ENCODE measurements at regions not wholly inside any gene's neighbourhood (a gene's known extent, or its start where the extent isn't known, plus 50 kb on each side); places are given as distances from the start of the nearest gene placed in this dataset.

DNA sequence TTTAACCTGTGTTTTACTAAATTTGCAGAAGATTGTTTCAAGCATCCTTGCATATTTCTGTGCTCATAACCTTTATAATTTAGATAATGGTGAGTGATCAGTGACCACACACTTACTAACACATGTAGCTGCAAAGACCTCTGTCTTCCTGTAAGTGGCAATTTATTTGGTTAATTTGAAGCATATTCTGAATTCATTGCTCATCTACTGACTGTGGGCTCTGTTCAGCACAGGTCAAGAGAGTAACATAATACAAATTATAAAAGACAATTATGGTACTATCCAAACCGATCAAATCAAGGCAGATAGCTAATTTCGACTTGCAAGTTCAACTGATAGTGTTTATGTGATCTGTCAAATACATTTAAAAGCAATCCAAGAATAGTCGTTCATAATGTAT, 223.9 kb upstream of the FAM98A start:
- Mint-ChIP-seq H3K4me1 (no peaks in the 10 kb centered on the region), H3K36me3 (ENCODE audit: low read depth) (no peaks in the 10 kb centered on the region), H3K9me3 (no peaks in the 10 kb centered on the region), H3K4me3 (no peak overlapping the region), H3K27ac (no peak overlapping the region), H3K27me3 (ENCODE audit: low read depth) (no peaks in the 10 kb centered on the region)
- TF ChIP-seq, protein P1, sequence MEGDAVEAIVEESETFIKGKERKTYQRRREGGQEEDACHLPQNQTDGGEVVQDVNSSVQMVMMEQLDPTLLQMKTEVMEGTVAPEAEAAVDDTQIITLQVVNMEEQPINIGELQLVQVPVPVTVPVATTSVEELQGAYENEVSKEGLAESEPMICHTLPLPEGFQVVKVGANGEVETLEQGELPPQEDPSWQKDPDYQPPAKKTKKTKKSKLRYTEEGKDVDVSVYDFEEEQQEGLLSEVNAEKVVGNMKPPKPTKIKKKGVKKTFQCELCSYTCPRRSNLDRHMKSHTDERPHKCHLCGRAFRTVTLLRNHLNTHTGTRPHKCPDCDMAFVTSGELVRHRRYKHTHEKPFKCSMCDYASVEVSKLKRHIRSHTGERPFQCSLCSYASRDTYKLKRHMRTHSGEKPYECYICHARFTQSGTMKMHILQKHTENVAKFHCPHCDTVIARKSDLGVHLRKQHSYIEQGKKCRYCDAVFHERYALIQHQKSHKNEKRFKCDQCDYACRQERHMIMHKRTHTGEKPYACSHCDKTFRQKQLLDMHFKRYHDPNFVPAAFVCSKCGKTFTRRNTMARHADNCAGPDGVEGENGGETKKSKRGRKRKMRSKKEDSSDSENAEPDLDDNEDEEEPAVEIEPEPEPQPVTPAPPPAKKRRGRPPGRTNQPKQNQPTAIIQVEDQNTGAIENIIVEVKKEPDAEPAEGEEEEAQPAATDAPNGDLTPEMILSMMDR (IDR thresholded peaks at IDR 0.05; ENCODE audit: unreplicated experiment in 3 of 3), result no peak

DNA sequence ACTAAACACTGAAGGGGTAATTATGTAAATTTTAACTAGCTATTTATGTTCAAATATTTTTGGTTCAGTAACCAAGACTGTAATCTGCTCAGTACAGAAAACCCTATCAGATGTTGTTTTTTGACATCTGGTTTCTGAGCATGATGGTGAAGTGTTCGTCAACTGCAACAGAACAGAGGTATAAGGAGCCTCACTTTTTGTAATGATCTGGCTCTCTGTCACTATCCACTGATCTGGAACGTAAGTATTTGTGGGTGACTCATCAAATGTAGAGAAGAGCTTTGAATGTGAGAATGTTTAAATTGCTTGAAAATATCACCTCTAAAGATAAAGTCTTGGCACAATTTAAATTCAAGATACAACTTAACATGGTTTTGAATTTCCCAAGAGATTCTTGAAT, 213.6 kb upstream of the FAM98A start:
- TF ChIP-seq, protein P1 (IDR thresholded peaks at IDR 0.05; ENCODE audit: unreplicated experiment in 3 of 3), result no peak
- H3K4me1 Mint-ChIP-seq, result no peaks in the 10 kb centered on the region
- H3K4me3 Mint-ChIP-seq, result no peak overlapping the region
- no peak overlapping the region for H3K27ac Mint-ChIP-seq
- H3K36me3 Mint-ChIP-seq (ENCODE audit: low read depth), result no peaks in the 10 kb centered on the region
- no peaks in the 10 kb centered on the region for H3K9me3 Mint-ChIP-seq
- no peaks in the 10 kb centered on the region for H3K27me3 Mint-ChIP-seq (ENCODE audit: low read depth)

- peaks cover 3% of the 10 kb centered on the region for H3K4me1 Mint-ChIP-seq
- no peaks in the 10 kb centered on the region for H3K36me3 Mint-ChIP-seq (ENCODE audit: low read depth)
- H3K27ac Mint-ChIP-seq, result no peak overlapping the region
- H3K4me3 Mint-ChIP-seq, result no peak overlapping the region
- TF ChIP-seq, protein P1 (IDR thresholded peaks at IDR 0.05; ENCODE audit: unreplicated experiment in 3 of 3), result no peak
- H3K27me3 Mint-ChIP-seq (ENCODE audit: low read depth), result no peaks in the 10 kb centered on the region
- H3K9me3 Mint-ChIP-seq, result no peaks in the 10 kb centered on the region
These were observed 211.1 kb upstream of the FAM98A start for GRCh38 chr2:33810046-33810835.

- Mint-ChIP-seq H3K4me1 (peaks cover 22% of the 10 kb centered on the region), H3K27me3 (ENCODE audit: low read depth) (no peaks in the 10 kb centered on the region), H3K4me3 (no peak overlapping the region), H3K9me3 (no peaks in the 10 kb centered on the region), H3K27ac (no peak overlapping the region), H3K36me3 (ENCODE audit: low read depth) (no peaks in the 10 kb centered on the region)
- TF ChIP-seq, protein P1 (IDR thresholded peaks at IDR 0.05; ENCODE audit: unreplicated experiment in 3 of 3), result no peak
These were observed 206.9 kb upstream of the FAM98A start for GRCh38 chr2:33806041-33806440.

- H3K4me3 Mint-ChIP-seq, result no peak overlapping the region
- H3K27ac Mint-ChIP-seq, result no peak overlapping the region
- H3K9me3 Mint-ChIP-seq, result no peaks in the 10 kb centered on the region
- H3K27me3 Mint-ChIP-seq (ENCODE audit: low read depth), result no peaks in the 10 kb centered on the region
- H3K4me1 Mint-ChIP-seq, result peaks cover 22% of the 10 kb centered on the region
- TF ChIP-seq, protein P1 (IDR thresholded peaks at IDR 0.05; ENCODE audit: unreplicated experiment in 3 of 3), result no peak
- no peaks in the 10 kb centered on the region for H3K36me3 Mint-ChIP-seq (ENCODE audit: low read depth)
These were observed 205.1 kb upstream of the FAM98A start for GRCh38 chr2:33804155-33804554.

DNA sequence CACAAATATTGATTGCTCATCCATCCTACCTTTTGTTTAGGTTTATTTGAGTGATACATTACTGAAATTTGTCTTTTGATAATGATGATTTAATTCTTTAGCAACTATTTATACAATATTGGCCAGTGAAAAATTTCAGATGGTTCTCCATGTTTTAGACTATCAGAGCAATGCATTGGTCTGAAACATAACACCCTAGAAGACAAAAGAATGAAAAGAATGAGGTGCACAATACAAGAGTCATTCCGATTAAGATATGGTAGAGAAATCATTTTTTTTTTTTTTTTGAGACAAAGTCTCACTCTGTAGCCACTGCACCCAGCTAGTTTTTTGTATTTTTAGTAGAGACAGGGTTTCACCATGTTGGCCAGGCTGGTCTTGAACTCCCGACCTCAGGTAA, 197.4 kb upstream of the FAM98A start:
- Mint-ChIP-seq H3K36me3 (ENCODE audit: low read depth) (no peaks in the 10 kb centered on the region), H3K27me3 (ENCODE audit: low read depth) (no peaks in the 10 kb centered on the region), H3K27ac (no peak overlapping the region)

More for the DNA sequence above, 197.4 kb upstream of the FAM98A start:
- peaks cover 2% of the 10 kb centered on the region for H3K9me3 Mint-ChIP-seq
- H3K4me3 Mint-ChIP-seq, result no peak overlapping the region
- TF ChIP-seq, protein P1 (IDR thresholded peaks at IDR 0.05; ENCODE audit: unreplicated experiment in 3 of 3), result no peak
- H3K4me1 Mint-ChIP-seq, result no peaks in the 10 kb centered on the region

Data from nephron (organoid).